HG03520 (cell line): ENCODE measurements at regions not wholly inside any gene's neighbourhood (a gene's known extent, or its start where the extent isn't known, plus 50 kb on each side); places are given as distances from the start of the nearest gene placed in this dataset.
A peak's percentile ranks its signal among the peaks of the same experiment; 100 is the strongest.

Experiments used
- ATAC-seq: cut with Tn5 transposase; IDR thresholded peaks from one replicate; pipeline ENCODE4 v1.9.1; 2021; ENCODE audit warnings: mild to moderate bottlenecking, moderate library complexity; ENCODE audit not compliant: unreplicated experiment

DNA sequence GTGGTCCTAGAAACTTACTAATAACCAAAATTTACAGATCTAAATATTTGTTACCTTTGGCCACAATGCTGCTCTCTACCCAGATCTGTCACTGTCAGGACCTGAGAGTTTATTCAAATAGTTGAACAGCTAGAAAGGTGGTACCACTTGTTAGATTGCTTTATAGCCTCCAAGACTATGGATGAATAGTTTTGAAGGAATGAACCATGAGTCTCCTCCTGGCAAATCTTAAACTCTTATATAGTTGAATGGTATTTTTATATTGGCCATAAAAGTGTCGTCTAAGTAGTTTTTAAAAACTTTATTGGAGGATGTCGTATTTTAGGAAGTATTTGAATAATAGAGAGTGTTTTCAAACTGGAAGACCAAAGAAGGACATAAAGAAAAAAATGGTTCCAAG is 178.7 kb downstream of the AHR start:
- no peak for ATAC-seq

DNA sequence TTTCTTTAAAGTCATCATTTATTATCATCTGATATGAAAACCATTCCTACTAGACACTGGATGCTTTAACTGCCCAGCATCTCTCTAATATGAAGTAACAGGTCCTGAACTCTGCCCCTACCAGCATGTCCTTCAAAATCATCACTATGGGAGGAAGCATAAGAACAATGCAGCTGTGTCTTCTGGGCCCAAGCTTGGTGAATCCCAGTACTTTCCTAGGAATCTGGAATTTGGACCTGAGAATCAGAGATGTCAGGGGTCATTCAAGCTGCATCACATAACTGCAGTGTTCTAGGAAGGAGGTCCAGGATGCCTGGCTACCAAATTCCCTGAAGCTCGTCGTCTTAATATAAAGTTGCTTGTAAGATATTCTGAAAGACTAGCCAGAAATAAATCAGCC is 182.7 kb downstream of the AHR start:
- no peak for ATAC-seq

DNA sequence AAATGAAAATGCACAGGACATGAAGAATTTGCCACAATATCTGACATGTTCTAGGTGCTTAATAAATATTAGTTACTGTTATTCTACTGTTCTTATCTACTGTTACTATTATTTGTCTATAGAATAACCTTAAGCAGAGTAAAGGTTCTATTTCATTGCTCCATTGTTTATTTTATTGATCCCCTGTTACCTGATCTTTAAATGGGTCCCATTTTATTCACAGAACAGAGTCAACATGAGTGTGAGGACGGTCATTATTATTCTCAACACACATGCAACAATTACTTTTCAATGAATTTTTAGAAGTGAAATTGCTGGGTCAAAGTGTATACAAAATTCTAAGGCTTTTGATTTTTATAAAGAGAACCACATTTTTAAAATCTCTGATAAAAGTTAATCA is 186.9 kb downstream of the AHR start:
- no peak for ATAC-seq

DNA sequence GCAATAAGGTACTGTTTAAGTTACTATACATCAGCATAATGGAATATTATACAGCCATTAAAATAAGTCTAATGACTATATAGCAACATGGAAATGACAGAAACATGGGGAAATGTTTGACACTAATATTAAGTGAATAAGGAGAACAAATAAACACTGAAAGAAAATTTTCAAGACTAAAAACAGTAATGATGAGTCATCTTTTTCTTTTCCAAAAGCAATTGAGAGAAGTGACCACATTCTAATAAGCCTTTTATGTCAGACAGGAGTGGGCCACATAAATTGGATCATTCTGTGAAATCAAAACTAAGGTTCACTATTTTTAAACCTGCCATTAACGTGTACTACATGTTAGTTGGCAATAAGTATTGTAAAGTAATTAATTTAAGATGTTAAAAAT is 187.5 kb downstream of the AHR start:
- no peak for ATAC-seq

DNA sequence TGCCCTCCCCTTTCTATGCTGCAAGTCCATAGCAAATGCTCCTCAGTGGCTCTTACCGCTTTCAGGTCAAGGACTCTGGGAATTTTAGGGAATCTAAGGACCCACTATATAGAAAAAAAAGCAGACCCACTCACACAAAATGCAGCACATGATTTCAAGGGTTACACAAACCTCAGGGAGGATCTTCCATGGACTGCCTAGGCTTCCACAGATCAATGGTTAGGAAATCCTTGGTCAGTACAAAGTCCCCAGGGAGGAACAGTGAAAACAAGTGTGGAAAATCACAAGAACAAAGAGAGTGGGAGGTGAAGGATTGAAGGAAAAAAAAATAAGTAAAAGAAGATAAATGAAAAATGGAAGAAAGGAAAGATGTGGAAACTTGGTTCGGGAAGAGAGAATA is 188.4 kb downstream of the AHR start:
- ATAC-seq = no peak

DNA sequence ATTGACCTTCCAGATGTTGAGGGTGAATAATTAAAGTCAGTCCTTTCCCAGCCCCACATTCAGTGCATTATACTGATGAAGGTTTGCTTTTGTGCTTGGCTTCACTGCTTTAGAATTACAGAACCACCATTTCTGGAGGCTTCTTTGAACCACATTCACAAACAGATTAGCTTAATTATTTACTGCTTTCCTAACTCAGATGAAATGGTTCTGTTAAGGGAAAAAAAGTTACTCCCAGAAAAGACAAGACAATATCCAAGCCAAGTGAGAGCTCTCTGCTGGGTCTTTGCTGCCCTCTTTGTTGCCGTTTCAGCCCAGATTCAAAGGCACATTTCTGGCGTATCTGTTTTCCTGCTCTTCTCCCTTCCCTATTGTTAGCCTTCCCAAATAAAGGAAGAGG is 188.9 kb downstream of the AHR start:
- ATAC-seq = no peak

DNA sequence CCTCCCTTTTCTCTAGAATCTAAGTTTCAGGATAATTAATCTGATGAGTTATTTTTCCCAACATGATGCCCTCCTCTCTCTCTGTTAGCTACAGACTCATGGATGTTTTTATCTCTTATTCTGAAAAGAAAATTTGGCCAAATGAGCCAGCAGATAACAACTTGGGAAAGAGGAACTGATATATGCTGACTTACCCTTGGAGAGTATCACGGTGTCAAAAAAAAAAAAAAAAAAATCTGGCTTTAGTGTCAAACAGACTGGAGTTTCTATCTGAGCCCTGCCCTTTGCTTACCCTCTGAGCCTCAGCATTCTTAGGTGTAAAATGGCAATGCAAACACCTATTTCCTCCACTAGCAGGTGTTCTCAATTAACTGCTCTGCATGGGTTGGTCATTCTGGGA is 190.4 kb downstream of the AHR start:
- no peak for ATAC-seq

DNA sequence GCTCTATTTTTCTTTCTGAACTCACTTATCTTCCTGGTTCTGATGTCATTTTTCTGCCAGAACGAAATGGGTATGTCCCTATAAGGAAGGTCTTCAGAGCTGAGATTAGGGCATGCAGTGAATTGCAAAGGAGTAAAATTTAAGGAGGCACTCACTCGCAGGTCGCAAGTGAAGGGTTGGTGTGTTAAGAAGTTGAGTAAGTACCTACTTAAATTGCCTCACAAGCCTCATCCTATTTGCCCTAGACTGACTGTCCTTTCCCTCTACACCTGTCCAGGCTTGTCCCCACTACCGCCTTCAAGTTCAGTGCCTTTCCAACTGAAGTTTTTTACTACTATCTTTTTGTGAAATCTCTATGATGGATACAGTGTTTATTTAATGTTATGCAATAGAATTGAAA is 191.5 kb downstream of the AHR start:
- no peak for ATAC-seq

DNA sequence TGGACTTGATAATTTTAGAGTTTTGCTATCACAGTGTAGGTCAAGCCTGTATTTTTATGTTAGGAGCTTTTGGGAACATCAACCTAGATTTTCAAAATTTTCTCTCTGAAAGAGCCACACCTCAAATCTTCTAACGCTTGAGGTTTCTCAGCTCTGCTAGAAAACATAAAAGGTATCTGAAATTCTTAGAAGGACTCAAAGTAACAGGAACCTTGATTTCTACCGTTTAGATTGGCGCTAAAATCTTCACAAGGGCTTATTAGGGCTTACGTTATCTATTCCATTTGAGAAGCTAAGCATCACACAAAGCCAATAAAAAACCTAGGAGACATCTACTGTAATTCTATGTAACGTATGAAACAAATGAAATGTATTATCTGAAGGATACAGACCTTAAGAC is 192.4 kb downstream of the AHR start:
- no peak for ATAC-seq

DNA sequence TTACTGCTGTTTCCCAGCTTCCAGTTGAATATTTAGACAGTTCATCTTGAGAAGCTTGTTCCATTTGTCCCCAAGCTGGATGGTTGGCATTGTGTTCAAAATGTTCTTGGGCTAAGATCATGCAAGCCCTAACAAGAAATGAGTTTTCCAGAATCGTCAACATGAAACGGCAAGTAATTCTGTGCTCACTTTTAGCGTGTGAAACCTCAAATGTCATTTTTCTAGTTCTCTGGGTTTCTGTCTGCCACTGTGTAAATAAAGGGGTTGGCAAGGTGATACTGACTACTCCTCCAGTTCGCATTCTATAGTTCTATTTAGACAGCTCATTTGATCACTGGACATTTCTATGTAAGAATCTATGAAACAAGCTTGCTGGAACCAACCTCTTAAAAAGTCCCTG is 194.0 kb downstream of the AHR start:
- ATAC-seq = peak; percentile 77

DNA sequence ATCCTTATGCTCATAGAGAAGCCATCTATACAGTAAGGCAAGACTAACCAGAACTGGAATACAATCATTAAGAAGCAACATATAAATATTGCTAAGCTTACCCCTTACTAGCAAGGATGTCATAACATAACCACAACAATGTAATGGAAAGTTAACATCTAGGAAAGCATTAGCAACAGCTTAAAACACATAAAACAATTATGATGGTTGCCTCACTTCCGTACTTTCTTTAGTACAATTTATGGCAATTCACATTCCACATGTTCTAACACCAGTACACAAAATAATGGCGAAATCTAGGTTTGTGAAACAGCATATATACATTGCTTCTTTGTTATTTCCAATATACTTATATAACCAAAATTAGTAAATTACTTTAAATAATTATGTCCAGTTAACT is 195.0 kb downstream of the AHR start:
- ATAC-seq = no peak

DNA sequence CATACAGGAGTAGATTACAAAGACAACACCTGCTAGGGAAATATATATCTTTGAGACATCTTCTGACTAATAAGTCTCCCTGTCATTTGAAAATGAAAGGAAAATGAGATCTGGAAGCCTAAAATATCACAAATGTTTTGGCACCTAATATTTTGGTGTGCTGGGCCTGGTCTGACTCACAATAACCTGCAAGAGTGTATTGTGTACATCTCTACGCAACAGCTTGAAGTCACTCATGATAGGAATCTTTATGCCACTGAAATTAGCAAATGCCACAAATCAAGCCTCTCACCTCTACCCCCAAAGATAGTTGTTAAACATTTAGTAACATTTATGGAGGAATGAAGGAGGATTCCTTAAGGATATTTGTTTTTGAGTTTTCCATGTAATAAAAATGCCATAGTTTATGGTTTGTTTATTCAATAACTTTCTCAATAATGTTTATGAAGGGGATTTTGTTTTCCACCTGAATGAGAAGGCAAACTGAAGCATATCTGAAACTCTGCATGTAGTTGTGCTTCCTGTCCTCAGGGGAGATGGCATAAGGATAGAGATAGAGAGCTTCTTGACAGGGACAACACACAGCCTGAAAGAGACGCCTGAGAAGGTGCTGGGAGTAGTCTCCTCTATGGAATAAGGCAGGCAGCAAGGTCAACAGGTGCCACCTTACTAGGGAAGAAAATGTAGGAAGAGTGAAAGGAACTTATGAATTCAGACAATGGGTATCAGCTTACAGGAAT is 197.4 kb downstream of the AHR start:
- ATAC-seq = peak; percentile 35

DNA sequence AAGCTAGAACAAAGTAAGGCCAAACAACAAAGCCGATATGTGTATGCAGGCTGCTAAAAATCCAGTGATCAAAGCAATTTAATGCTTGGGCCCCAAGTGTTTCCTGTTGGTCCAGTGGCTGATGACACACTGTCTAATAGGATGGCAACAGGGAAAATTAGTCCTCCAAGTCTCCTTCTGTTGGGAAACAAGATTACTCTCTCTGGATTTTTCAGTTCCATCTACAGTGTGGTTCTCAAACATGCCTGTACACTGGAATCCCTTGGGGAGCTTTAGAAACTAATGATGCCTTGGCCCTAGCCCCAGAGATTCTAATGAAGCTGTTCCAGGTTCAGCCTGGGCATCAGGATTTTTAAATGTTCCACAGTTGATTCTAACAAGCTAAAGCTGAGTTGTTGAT is 198.7 kb downstream of the AHR start:
- no peak for ATAC-seq

DNA sequence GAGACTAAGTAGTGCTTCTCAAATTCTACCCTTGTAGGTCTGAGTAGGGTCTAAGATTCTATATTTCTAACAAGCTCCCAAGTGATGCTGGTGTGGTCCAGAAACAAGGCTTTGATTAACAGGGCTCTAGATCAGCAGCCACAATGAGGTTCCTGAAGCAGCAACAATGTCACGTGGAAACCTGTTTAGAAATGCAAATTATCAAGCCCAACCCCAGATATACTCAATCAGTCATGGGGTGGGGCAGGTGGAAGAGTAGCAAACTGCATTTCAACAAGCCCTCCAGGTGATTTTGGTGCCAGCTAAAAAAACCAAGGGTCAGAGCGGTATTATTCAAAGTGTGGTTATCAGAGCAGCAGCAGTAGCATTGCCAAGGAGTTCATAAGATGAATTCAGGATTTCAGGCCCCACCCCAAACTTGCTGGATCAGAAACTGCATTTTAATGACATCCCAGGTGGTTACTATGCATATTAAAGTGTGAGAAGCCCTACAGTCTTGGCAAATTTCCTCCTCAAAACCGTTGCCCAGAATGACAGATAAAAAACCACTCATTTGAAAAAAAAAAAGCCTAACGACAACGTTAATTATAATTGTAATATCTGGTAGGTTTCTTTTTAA is 199.2 kb downstream of the AHR start:
- ATAC-seq = no peak

DNA sequence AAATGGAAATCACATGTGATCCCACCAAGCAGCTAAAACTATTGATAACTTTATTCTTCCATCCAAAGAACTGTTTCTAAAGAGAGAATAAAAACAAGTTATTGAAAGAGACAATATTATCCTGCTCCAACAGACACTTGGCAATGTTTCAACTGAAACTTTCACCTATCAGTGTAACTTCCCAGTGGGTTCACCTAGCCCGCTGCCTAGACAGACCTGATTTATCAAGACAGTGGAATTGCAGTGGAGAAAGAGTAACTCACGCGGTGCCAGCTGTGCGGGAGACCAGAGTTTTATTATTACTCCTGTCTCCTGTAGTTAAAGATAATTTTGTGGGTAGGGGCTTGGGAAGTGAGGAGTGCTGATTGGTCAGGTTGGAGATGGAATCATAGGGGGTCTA is 199.8 kb downstream of the AHR start:
- ATAC-seq = no peak

DNA sequence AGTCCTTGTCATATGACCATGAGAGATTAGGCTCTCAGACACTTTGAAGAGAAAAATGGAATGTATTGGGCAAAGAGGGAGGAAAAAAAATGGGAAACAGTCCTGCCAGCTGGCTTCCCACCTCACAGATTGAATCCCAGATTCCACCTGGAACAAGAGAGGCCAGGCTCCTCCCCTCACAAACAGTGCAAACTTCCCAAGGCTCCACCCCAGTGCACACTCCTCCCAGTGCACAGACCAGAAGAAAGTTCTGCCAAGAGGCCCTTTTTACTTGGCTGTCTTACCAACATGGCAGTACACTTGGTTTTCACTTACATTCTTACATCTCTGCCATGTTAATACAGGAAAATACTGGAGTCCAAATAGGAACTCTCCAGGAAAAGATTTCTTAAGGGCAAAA is 202.3 kb downstream of the AHR start:
- ATAC-seq = no peak

DNA sequence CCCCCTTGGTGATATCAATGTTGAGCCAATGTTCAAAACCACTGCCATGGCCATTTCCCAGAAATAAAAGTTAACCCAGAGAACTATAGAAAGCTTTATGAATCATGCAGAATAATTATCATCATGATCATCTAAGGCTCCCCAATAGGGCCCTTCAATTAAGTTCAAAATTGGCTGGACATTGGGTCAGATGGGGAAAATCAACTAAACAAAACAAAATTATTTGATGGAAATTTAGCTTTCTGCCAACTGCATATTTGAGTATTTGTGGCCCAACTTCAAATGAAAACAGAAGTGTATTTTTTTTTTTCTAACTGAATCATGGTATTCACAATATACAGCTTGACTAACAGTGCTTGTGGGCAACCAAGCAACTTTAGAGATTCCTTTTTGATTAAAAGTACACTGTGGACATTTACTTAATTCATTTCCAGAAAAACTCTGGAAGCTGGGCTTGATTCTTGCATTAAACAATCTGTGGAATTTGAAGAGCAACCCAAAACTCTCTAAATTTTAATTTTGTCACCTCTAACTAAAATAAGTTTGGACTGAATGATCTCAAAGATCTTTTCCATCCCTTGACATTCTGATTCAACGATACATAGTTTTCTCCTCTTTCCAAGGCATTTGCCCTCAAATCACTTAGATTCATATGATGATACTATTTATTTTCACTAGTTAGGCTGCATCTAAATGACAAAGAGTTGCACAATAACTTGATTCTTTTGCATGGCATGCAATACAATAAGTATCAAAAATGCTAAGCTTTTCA is 203.2 kb downstream of the AHR start:
- no peak for ATAC-seq

DNA sequence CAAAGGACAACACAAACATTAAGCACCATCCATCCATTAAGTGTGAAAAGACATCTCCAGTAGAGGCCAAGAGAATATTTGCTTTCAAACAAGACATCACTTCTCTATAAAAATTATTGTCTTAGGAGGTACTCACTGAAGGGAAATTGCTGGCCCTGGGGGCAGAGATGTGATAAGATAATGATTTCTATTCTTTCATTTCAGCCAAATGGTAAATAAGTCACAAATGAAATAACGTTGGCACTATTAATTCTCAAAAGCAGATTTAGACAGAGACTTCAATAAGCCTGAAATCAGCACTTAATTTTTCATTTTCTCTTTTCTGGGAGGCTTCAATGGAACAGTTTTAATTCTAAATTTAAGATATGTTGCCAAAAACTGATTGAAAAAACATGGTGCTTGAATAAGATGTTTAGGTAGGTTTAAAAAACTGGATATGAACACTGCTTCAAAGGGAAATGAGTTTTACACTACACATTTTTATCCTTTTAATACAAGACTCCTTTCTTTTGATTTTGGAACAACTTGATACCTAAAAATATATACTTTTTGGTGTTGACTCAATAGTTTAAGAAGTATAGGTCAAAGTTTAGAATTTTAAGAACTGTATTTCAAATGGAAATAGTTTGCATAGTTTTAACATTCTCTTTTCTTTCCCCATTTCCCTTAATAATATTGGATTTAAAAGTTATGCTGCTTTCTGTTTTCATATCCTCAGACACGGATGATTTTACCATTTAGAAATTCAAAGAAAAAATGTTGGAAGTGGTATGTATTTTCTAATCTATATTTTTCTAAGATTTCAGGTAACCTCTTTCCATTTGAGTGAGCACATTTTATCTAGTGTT is 204.0 kb downstream of the AHR start:
- no peak for ATAC-seq

DNA sequence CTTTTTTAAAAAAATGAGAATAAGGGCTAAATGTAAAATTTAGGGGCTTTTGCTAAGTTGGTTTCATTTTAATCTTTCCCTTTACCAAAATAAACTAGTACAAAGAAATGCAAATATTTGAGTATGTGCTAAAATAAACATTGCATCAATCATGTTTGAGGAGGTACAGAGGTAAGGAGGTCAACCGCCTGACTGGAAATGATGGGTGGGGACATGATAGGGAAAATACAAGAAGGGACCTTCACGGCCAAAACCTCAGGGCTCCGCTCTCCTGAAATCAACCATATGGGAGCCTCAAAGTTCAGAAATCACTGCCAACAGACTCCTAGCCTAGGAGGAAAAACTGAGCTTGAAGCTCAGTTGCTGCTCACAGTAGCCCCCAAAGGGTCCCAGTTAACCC is 207.6 kb downstream of the AHR start:
- peak; percentile 81 for ATAC-seq

DNA sequence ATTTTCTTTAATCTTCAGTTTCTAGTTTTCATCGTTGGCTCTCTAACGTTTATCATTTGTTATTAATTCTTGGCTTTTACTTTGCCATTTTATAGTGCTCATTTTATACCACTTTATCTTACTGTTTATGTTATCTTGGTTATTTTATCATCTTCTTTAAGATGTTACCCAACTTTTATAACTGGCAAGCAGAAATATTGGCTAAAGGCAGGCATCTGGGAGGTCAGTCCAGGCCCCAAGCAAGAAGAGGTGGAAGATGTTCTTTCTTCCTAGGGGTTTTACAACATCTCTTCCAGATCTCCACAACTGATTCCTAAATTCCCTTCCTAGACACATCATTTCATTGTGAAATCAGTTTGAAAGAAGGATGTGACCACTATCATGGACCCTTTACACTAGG is 208.1 kb downstream of the AHR start:
- no peak for ATAC-seq

DNA sequence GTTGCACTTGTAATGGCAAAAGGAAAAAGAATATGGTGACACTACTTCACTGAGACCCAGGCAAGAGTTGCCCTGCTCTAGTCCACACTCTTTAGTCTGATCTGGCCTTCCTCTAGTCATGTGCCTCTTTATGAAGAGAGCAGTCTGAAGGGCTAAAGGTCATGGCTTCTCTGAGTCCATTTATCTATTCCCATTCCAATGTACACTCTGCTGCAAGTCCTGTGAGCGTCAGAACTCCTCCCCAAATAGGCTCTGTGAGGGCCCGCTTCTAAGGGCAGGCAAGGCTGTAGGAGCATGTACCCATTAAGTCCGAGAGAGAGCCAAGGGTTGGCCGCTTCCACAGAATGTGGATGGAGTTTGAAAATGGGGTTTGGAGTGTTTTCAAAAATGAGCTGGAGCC is 209.3 kb downstream of the AHR start:
- ATAC-seq = no peak
